Smooth muscle cell (in vitro differentiated cells): ENCODE measurements at regions not wholly inside any gene's neighbourhood (a gene's known extent, or its start where the extent isn't known, plus 50 kb on each side); places are given as distances from the start of the nearest gene placed in this dataset.
"Not testable (repeated sequence)": the region's sequence is repeated elsewhere in the genome, so short reads cannot be mapped to it uniquely, and the experiment has no call there.

ENCODE experiments used
- DNase-seq: peaks from one replicate; lab custom pipeline; 2025; ENCODE audit not compliant: unreplicated experiment; lab: John Stamatoyannopoulos, UW
- H2AFZ ChIP-seq: fragments of 200-600 bp; sonication (generic); 2 replicates; pipeline ENCODE4 v1.6.0; 2016; ENCODE audit warnings: antibody characterized with exemption, low read depth, mild to moderate bottlenecking
- H3F3A ChIP-seq: fragments of 200-600 bp; sonication (generic); 2 replicates; pipeline ENCODE4 v1.6.0; 2017; ENCODE audit warnings: antibody characterized with exemption, low read depth
- H3K27ac ChIP-seq: fragments of 200-600 bp; sonication (generic); 2 replicates; pipeline ENCODE4 v1.5.1; 2016; ENCODE audit warnings: low read depth, mild to moderate bottlenecking
- H3K27me3 ChIP-seq: fragments of 200-600 bp; sonication (generic); 2 replicates; pipeline ENCODE4 v1.6.1; 2016; ENCODE audit warnings: low read depth, mild to moderate bottlenecking
- H3K36me3 ChIP-seq: fragments of 200-600 bp; sonication (generic); 2 replicates; pipeline ENCODE4 v1.5.1; 2016; ENCODE audit warnings: low read depth
- H3K4me1 ChIP-seq: fragments of 200-600 bp; sonication (generic); 2 replicates; pipeline ENCODE4 v1.5.1; 2016; ENCODE audit warnings: low read depth
- H3K4me2 ChIP-seq: fragments of 200-600 bp; sonication (generic); 2 replicates; pipeline ENCODE4 v1.6.0; 2016; ENCODE audit warnings: mild to moderate bottlenecking
- H3K4me3 ChIP-seq: fragments of 200-600 bp; sonication (generic); 2 replicates; pipeline ENCODE4 v1.5.1; 2016; ENCODE audit warnings: mild to moderate bottlenecking
- H3K79me2 ChIP-seq: fragments of 200-600 bp; sonication (generic); 2 replicates; pipeline ENCODE4 v1.6.0; 2016; ENCODE audit warnings: low read depth, mild to moderate bottlenecking
- H3K9ac ChIP-seq: fragments of 200-600 bp; sonication (generic); 2 replicates; pipeline ENCODE4 v1.6.0; 2016; ENCODE audit warnings: low read depth
- H3K9me3 ChIP-seq: fragments of 200-600 bp; sonication (generic); replicated peaks from 2 replicates; pipeline ENCODE4 v1.5.1; 2016; ENCODE audit warnings: low read depth
- H4K20me1 ChIP-seq: fragments of 200-600 bp; sonication (generic); 2 replicates; pipeline ENCODE4 v1.6.0; 2016; ENCODE audit warnings: low read depth
- WGBS: methylation state at CpG from one replicate; pipeline ENCODE4 v1.1.7; 2016; ENCODE audit warnings: low lambda C conversion rate; 5-methylcytosine and 5-hydroxymethylcytosine counted together
- TF ChIP-seq, protein P1 (sequence below): fragments of 200-600 bp; sonication (generic); IDR thresholded peaks from 2 replicates; pipeline ENCODE4 v1.5.1; 2017; ENCODE audit warnings: borderline replicate concordance, mild to moderate bottlenecking, antibody characterized with exemption; ENCODE audit not compliant: insufficient read depth, poor library complexity, severe bottlenecking

DNA sequence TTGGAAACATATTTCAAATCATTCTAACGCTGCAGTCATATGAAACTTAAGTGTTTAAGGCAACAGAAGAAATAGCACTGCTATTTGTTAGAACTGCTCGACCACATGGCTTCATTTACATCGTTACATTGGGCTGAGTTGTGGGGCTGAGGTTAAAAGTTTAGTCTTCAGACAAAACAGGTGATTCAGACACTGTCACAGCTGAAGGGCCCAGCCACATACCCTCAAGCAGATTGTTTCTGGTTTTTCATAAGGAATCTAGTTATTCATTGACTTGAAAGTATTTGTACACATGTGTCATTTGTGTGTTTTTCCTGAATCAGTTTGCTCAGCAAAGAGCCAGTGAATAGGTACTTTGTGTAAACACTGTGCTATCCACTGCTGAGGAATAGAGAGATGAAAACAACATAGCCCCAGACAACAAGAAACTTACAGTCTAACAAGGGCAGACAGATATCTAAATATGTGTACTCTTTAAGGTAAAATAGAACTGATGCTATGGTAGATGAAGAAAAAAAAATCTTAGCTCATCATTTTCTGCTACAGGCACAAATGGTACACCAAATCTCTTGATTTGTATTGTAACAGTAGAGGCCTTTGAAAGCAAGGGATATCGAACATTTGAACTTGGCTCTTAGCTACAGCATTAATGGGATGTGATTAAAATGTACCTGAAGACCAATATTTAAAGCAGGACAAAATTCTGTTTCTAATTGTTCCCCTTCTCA, 357.6 kb upstream of the RPS23 start:
- Histone ChIP-seq H3K4me3 (no peak overlapping the region), H3K79me2 (no peaks in the 10 kb centered on the region), H3F3A (peaks cover 18% of the 10 kb centered on the region), H3K27ac (peak overlapping the region; percentile 75), H3K4me2 (peak overlapping the region; percentile 44), H3K9ac (no peak overlapping the region), H4K20me1 (no peaks in the 10 kb centered on the region), H2AFZ (peak overlapping the region; percentile 1), H3K9me3 (no peaks in the 10 kb centered on the region), H3K27me3 (no peaks in the 10 kb centered on the region), H3K36me3 (no peaks in the 10 kb centered on the region), H3K4me1 (peaks cover 20% of the 10 kb centered on the region)
- WGBS: 33% methylated on average over 4 of the region's 4 CpGs
- TF ChIP-seq, protein P1, sequence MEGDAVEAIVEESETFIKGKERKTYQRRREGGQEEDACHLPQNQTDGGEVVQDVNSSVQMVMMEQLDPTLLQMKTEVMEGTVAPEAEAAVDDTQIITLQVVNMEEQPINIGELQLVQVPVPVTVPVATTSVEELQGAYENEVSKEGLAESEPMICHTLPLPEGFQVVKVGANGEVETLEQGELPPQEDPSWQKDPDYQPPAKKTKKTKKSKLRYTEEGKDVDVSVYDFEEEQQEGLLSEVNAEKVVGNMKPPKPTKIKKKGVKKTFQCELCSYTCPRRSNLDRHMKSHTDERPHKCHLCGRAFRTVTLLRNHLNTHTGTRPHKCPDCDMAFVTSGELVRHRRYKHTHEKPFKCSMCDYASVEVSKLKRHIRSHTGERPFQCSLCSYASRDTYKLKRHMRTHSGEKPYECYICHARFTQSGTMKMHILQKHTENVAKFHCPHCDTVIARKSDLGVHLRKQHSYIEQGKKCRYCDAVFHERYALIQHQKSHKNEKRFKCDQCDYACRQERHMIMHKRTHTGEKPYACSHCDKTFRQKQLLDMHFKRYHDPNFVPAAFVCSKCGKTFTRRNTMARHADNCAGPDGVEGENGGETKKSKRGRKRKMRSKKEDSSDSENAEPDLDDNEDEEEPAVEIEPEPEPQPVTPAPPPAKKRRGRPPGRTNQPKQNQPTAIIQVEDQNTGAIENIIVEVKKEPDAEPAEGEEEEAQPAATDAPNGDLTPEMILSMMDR: no peak
- DNase-seq: no peak

DNA sequence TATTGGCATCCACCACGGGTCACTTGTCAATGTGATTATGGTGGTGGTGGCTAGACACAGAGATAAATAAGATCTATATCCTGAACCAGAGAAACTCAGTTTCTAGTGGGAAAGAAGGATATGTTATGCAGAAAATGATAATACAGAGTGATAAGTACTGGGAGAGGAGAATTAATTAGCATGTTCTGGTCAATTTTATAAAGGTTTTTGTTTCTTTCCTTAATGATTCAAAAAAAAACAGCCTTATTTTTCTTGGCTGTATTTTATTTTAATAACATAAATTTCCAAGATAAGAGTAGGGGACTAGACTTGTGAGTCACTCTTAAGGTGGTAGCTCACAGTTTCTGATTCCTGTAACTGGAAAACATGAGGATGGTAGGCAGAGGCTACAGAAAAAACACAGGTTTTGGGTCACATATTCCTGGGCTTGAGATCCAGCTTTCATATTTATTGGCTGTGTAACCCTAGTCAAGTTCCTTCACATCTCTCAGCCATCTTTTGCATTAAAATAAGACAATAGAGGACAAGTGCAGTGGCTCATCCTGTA, 350.3 kb upstream of the RPS23 start:
- WGBS: 45% methylated on average over 1 of the region's 1 CpG
- no peaks in the 10 kb centered on the region for H3K9me3 ChIP-seq
- H3F3A ChIP-seq: peaks cover 5% of the 10 kb centered on the region
- no peaks in the 10 kb centered on the region for H4K20me1 ChIP-seq
- H2AFZ ChIP-seq: peak overlapping the region; percentile 45
- TF ChIP-seq, protein P1: no peak
- H3K4me3 ChIP-seq: no peak overlapping the region
- no peak for DNase-seq
- H3K4me2 ChIP-seq: no peak overlapping the region
- H3K27me3 ChIP-seq: no peaks in the 10 kb centered on the region
- H3K79me2 ChIP-seq: no peaks in the 10 kb centered on the region
- H3K9ac ChIP-seq: no peak overlapping the region
- no peaks in the 10 kb centered on the region for H3K4me1 ChIP-seq
- H3K36me3 ChIP-seq: no peaks in the 10 kb centered on the region
- peak overlapping the region; percentile 2 for H3K27ac ChIP-seq

DNA sequence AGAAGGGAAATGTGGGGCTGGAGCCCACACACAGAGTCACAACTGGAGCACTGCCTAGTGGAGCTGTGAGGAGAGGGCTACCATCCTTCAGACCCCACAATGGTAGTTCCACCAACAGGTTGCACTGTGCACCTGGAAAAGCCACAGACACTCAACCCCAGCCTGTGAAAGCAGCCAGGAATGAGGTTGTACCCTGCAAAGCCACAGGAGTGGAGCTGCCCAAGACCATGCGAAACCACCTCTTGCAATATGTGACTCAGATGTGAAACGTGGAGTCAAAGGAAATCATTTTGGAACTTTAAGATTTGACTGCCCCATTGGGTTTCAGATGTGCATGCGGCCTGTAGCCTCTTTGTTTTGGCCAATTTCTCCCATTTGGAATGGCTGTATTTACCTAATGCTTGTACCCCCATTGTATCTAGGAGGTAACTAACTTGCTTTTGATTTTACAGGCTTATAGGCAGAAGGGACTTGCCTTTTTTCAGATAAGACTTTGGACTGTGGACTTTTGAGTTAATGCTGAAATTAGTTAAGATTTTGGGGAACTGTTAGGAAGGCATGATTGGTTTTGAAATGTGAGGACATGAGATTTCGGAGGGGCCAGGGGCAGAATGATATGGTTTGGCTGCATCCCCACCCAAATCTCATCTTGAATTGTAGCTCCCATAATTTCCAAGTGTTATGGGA, 348.9 kb upstream of the RPS23 start:
- H3K9ac ChIP-seq, H3K36me3 ChIP-seq, H4K20me1 ChIP-seq, H3K4me3 ChIP-seq, DNase-seq, H3F3A ChIP-seq, H3K27me3 ChIP-seq, H3K9me3 ChIP-seq, H3K27ac ChIP-seq, H2AFZ ChIP-seq, H3K79me2 ChIP-seq, H3K4me1 ChIP-seq, H3K4me2 ChIP-seq: not testable (repeated sequence)
- 94% methylated on average over 4 of the region's 4 CpGs for WGBS

DNA sequence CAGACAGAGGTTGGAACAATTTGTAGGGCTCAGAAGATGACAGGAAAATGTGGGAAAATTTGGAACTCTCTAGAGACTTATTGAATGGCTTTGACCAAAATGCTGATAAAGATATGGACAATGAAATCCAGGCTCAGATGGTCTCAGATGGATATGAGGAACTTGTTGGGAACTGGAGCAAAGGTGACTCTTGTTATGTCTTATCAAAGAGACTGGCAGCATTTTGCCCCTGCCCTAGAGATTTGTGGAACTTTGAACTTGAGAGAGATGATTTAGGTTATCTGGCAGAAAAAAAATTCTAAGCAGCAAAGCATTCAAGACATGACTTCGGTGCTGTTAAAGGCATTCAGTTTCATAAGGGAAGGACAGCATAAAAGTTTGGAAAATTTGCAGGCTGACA, 347.9 kb upstream of the RPS23 start:
- not testable (repeated sequence) for DNase-seq, H3K9ac ChIP-seq, H3K36me3 ChIP-seq, H3K4me2 ChIP-seq, H3K27me3 ChIP-seq, H3K4me3 ChIP-seq, H3K9me3 ChIP-seq, H4K20me1 ChIP-seq, H3K27ac ChIP-seq, H3K79me2 ChIP-seq, H2AFZ ChIP-seq, H3K4me1 ChIP-seq
- peaks cover 15% of the 10 kb centered on the region for H3F3A ChIP-seq
- WGBS: 91% methylated on average over 1 of the region's 1 CpG
